ENCODE measurements at regions not wholly inside any gene's neighbourhood (a gene's known extent, or its start where the extent isn't known, plus 50 kb on each side); places are given as distances from the start of the nearest gene placed in this dataset.

DNA sequence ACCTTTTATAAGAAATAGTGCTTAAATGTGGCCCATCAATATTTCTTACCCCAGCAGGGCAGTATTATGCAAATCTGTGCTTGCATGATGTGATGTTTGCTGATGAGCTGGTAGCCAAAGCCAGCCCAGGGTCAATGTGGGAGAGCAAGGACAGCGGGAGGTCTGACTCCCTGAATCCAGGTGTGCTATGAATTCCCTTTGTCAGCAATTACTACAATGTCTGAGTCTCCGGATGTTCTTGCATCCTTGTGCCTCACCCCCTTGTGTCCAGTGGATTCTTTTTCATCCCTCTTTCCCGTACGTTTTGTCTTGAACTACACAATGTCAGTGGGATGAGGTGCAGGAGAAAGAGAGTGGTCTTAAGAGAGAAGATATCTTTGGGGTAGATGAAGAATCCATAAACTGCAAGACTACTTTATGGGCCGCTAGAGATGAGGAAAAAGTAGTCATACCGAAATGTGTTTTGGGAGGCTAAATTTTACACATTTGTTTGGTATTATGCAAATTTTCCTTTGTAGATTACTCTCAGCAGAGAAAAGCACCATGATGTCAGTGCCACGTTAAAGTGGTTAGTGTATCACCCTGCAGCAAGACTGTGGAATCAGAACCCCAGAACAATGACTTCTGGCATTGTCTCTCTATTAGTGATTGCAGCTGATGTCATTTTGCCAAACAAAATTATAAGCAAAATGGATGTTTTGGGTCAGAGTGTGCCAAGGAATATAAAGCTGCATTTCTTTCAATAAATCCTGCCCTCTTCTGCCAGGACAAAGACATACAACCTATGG lies 53.5 kb upstream of the TSHZ3 start:
- no peak for DNase-seq

DNA sequence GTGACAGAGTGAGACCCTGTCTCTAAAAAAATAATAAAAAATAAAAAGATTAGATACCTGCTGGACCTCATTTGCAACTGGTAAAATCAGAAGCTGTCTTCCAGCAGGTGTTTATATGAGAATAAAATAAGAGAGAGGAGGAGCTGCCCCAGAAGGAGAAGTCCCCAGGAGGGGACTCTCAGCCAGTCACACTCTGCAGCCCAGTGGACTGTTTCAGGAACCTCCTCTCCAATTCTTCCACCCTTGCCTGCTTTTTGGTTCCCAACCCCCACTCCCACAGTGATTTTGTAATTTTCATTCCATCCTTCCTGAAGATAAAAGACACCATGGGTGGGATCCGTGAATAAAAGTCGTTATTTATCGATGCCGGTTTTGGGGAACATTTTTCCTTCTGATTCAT lies 56.9 kb upstream of the TSHZ3 start:
- no peak for DNase-seq

- no peak for DNase-seq
These were observed 59.4 kb upstream of the TSHZ3 start for GRCh38 chr19:31408460-31409124.

GRCh38 chr19:31413353-31413752 lies 64.1 kb upstream of the TSHZ3 start:
- no peak for DNase-seq

DNA sequence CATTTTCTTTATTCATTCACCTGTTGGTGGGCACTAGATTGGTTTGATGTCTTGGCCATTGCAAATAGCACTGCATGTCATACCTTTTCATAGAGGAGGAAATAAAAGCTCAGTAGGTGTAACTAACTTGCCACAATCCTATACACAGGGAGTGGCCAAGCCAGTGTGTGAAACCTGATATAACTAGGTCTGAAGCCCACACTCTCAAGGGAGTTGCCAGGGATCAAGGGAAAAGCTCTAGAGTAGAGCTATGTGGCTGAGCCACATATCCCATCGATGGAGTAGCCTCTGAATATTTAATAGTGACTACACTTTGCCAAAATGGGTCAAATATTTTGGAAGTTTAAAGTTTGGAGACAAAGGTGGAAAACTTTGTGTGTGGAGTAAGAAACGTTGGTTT lies 66.1 kb upstream of the TSHZ3 start:
- no peak for DNase-seq

DNA sequence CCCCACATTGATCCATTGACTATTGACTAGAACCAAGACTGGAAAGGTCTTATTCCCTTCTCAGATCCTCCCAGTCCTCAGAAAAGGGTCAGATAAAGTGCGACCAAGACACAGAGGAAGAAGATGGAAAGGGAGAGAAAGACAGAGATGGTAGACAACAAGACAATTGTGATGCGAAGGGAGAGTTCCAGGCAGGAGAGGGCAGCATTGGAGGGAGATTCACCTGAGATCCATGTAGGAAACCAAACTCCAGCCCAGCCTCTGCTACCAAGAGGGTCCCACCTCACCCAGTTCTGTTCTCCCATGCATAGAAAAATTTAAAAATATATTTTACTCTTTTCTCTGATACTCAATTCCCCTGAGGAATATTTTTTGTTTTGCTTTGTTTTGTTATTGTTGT lies 67.3 kb upstream of the TSHZ3 start:
- no peak for DNase-seq

DNA sequence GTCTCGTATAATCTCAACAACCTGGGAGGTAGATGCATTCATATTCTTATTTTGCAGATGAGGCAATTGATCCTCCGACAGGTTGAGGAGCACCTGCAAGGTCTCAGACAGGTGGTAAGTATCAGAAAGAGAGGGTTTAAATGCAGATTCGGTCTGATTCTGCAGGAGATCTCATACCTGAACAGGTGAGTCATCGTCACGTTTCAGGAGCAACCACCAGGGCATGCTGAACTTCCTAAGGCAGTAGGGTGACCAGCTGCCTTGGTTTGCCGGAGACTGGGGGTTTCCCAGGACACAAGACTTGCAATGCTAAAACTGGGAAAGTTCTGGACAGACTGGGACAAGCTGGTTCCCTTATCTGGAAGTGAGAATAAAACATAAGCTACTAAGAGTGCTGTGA lies 68.8 kb upstream of the TSHZ3 start:
- peak; percentile 66 for DNase-seq

GRCh38 chr19:31418692-31419430 lies 69.6 kb upstream of the TSHZ3 start:
- DNase-seq = no peak

DNA sequence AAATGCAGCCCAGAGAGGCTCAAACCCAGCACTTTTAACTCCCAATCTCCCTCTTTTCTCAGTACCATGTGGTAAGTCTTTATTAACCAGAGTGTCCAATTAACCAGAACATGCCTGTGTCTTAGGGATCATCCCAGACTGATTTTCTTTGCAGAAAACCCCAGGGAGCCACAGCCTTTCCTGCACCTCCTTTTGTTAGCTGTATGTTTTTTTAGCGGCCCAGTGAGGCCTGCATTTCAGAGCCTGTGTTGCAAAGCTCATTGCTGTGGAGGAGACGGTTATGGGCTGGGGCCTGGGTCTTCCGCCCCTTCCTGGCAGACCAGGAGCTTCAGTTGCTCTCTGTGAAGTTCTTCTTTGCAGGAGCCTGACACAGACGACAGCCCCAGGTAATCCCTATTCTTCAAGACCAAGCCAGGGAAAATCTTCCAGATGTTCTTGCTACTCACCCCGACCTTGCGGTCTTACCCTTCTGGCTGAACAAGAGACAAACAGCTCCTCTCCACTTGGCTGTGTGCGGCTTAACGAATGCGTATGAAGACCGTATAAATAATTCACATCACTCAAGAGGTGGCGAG lies 70.7 kb upstream of the TSHZ3 start:
- DNase-seq = no peak

DNA sequence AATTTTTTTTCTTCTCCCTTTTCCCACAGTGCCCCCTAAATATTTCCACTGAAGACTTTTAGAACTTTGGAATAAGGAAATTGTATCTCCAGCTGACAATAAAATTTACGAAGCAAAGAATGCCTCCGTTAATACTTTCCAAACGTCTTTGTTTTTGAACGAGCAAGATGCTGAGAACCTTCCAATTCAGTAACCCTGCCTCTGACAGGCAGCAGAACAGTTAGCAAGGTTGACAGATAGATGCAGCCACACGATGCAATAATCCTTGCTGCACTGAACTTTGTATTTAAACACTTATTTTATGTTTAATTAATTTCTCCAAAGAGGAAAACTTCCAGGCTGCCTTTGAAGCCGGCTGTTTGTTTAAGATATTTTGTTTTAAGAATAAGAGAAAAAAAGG lies 71.8 kb upstream of the TSHZ3 start:
- DNase-seq = no peak

DNA sequence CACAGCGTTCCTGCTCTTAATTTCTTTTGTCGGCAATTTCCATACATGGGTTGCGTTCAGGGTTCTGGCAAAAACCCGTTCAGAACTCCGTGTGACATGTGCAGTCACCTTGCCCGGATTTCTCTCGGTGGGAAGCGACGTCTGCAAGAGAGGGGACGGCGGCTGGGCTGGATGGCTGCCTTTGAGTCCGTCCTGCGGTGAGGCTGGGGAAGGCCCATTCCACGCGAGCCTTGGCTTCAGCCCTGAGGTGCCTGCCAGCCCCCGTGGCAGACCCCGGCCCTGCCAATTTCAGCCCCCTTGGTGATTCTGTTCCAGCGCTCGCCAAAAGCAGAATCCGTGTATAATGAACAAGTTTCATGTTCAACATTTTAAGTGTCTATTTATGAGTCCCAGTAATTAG lies 72.6 kb upstream of the TSHZ3 start:
- no peak for DNase-seq

GRCh38 chr19:31423896-31424295 lies 74.7 kb upstream of the TSHZ3 start:
- DNase-seq = no peak

DNA sequence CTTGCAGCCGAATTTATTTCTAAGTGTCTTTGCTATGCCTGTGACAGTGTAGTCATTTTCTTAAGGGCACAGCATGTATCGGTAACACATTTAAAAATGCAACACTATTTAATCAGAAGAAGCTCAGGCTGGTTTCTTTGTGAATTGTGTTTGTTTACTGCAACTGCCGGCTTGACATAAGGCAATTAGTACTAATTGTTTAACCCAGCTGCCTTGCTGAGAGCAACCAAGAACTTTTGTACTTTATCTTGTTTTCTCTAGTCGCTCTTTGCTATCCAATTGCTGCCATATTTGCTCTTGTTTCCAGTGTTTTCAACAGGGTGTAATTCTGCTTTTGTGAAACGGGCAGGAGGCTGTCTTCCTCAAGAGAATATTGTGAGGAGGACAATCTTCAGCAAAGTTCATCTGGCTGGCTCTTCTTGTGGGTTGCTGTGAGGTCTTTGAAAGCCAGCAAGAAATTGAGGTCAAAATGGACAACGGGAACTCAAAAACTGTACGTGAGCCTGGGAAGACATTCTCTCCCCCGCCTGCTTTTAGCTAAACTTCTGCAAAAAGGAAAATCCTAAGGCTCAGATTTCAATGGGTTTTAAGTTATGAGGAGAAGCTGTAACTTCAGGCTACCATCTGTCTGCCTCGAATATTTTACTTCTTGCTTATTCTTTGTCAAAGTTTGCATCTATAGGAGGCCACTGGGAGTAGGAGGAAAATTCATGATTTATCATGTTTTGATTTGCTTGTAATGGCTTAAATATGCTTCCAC lies 75.8 kb upstream of the TSHZ3 start:
- no peak for DNase-seq

DNA sequence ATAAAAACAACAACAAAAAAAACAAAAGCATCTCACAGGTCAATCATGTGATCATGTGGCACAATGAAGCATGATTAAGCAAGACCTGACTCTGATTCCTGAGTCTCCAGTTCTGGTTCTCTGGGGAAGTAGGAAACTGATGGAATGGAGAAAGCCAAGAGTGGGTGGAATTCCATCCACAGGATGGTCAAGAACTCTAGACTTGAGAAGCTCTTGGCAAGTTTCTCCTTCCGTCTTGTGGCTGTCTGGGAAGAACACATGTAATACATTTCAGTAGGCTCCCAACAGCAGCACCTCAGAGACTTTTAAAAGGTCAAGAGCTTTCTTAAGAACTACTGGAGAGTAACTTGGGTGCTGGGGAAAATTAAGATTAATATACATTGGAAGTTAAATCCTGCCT lies 78.6 kb upstream of the TSHZ3 start:
- no peak for DNase-seq

DNA sequence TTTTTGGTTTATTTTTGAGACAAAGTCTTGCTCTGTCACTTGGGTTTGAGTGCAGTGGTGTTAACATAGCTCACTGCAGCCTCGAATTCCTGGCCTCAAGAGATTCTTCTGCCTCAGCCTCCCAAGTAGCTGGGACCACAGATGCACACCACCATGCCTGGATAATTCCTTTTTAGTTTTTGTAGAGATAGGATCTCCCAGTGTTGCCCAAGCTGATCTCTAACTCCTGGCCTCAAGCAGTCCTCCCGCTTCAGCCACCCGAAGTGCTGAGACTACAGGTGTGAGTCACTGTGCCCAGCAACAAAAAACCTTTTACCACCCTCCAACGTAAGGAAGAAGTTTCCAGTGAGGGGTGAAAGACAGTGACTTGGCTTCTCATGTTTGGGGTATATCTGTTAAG lies 81.1 kb upstream of the TSHZ3 start:
- no peak for DNase-seq

GRCh38 chr19:31432201-31432810 lies 83.1 kb upstream of the TSHZ3 start:
- no peak for DNase-seq

DNA sequence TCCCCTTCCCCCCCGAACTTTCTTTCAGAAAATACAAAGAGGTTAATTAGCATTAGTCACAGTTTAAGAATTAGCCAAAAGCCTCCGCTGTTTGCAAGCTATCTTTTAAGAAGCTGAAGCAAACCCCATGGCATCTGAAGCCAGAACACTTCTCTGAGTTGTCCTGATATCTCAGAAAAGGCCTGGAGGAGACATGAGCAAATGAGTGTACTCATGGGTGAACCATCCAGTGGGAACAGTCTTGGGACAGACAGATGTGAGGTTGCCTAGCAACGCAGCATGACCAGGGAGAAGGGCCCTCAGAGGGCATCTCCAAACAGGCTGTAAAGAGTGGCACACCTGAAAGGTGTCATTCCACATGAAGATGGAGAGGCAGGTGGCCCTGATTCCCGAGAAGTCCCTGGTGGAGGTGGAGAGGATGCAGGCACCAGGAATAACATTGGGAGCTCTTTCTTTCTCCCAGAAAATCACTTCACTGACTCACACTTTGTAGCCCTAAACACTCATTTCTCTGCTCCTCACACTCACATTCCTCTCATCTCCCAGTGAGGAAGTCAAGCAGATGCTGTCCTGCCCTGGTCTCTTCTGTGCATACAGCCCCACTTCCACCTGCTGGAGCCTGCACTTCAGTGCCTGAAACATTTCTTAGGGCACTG lies 87.0 kb upstream of the TSHZ3 start:
- DNase-seq = peak; percentile 51

GRCh38 chr19:31438401-31439269 lies 89.4 kb upstream of the TSHZ3 start:
- DNase-seq = no peak

DNA sequence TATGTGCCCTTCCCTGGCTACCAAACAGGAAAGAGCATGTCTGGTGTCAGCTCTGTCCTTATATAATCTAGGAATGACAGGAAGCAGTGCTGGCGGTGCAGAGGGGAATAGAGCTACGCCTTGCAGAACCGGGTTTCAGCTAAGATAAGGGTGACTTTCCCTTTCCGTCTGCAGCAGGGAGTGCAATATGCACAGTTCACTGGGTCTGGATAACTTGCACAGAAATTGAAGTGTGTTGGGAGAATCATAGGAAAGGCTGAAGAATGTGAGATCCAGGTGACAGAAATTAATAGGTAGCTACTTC lies 90.0 kb upstream of the TSHZ3 start:
- no peak for DNase-seq

- no peak for DNase-seq
These were observed 95.7 kb upstream of the TSHZ3 start for GRCh38 chr19:31444931-31445330.

DNA sequence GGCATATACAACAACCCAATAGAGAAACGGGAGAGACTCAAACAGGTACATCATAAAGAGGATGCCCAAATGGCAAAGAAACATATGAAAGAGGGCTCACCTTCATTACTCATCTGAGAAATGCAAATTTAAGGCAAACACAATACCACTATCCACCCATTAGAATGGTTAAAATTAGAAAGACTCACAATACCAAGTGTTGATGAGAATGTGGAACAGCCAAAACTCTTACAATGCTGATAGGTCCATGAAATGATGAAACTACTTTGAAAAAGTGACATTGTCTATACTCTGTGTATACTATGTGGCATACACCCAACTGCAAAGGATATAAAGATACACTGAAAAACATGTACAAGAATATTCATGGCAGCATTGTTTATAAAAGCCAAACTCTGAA lies 96.2 kb upstream of the TSHZ3 start:
- DNase-seq = no peak
